ENCODE measurements at regions not wholly inside any gene's neighbourhood (a gene's known extent, or its start where the extent isn't known, plus 50 kb on each side); places are given as distances from the start of the nearest gene placed in this dataset.
"Not testable (repeated sequence)": the region's sequence is repeated elsewhere in the genome, so short reads cannot be mapped to it uniquely, and the experiment has no call there.

GRCh38 chr16:48687421-48688038, 77.5 kb upstream of the N4BP1 start:
- intact Hi-C loops (cut with micrococcal nuclease), result loop anchor here (1.0 kb wide), 1 partner anchor 663 kb away; no protein-coding TSS in a partner anchor

- intact Hi-C loops (cut with micrococcal nuclease), result no loop called here
Measured at GRCh38 chr16:48684148-48684547, 74.2 kb upstream of the N4BP1 start.

GRCh38 chr16:48682971-48683370, 73.0 kb upstream of the N4BP1 start:
- intact Hi-C loops (cut with micrococcal nuclease), result no loop called here

- intact Hi-C loops (cut with micrococcal nuclease), result no loop called here
Measured at GRCh38 chr16:48681520-48681919, 71.5 kb upstream of the N4BP1 start.

- intact Hi-C loops (cut with micrococcal nuclease), result no loop called here
Measured at GRCh38 chr16:48680881-48681280, 70.9 kb upstream of the N4BP1 start.

GRCh38 chr16:48676836-48677235, 66.9 kb upstream of the N4BP1 start:
- intact Hi-C loops (cut with micrococcal nuclease), result no loop called here

- intact Hi-C loops (cut with micrococcal nuclease), result not testable (repeated sequence)
Measured at GRCh38 chr16:48668184-48668583, 58.2 kb upstream of the N4BP1 start.

- intact Hi-C loops (cut with micrococcal nuclease), result no loop called here
Measured at GRCh38 chr16:48659940-48660339, 50.0 kb upstream of the N4BP1 start.
